Neural progenitor cell (in vitro differentiated cells): ENCODE measurements at regions not wholly inside any gene's neighbourhood (a gene's known extent, or its start where the extent isn't known, plus 50 kb on each side); places are given as distances from the start of the nearest gene placed in this dataset.

Experiments
- DNase-seq: peaks from one replicate; pipeline ENCODE4 v3.0.0-alpha.2; 2016; ENCODE audit warnings: low spot score
- H2AFZ ChIP-seq: fragments of 200-600 bp; sonication (generic); replicated peaks from 2 replicates; pipeline ENCODE4 v1.6.1; 2016; ENCODE audit warnings: antibody characterized with exemption
- H3F3A ChIP-seq: fragments of 200-600 bp; sonication (generic); 2 replicates; pipeline ENCODE4 v1.6.1; 2016; ENCODE audit warnings: antibody characterized with exemption, low read depth
- H3K27ac ChIP-seq: fragments of 200-600 bp; sonication (generic); 2 replicates; pipeline ENCODE4 v1.5.1; 2016; ENCODE audit warnings: mild to moderate bottlenecking
- H3K27me3 ChIP-seq: fragments of 200-600 bp; sonication (generic); 2 replicates; pipeline ENCODE4 v1.6.1; 2016; ENCODE audit warnings: mild to moderate bottlenecking, moderate library complexity
- H3K36me3 ChIP-seq: fragments of 200-600 bp; sonication (generic); 2 replicates; pipeline ENCODE4 v1.5.1; 2016
- H3K4me1 ChIP-seq: fragments of 200-600 bp; sonication (generic); 2 replicates; pipeline ENCODE4 v1.6.1; 2016; ENCODE audit warnings: mixed run types
- H3K4me2 ChIP-seq: fragments of 200-600 bp; sonication (generic); 2 replicates; pipeline ENCODE4 v1.6.1; 2016
- H3K4me3 ChIP-seq: fragments of 200-600 bp; sonication (generic); 2 replicates; pipeline ENCODE4 v1.5.1; 2016
- H3K79me2 ChIP-seq: fragments of 200-600 bp; sonication (generic); 2 replicates; pipeline ENCODE4 v1.6.1; 2016; ENCODE audit warnings: low read depth
- H3K9ac ChIP-seq: fragments of 200-600 bp; sonication (generic); 2 replicates; pipeline ENCODE4 v1.6.1; 2016
- H3K9me3 ChIP-seq: fragments of 200-600 bp; sonication (generic); 2 replicates; pipeline ENCODE4 v1.5.1; 2016; ENCODE audit warnings: low read depth
- H4K20me1 ChIP-seq: fragments of 200-600 bp; sonication (generic); 2 replicates; pipeline ENCODE4 v1.6.1; 2016; ENCODE audit warnings: low read depth
- H3K27ac Mint-ChIP-seq: 3 replicates; pipeline ENCODE4 v1.8.0; 2021; ENCODE audit warnings: mixed read lengths
- H3K27me3 Mint-ChIP-seq: 2 replicates; pipeline ENCODE4 v1.8.0; 2022; ENCODE audit warnings: low read depth, mild to moderate bottlenecking, inconsistent platforms, moderate library complexity, mixed read lengths; ENCODE audit not compliant: insufficient read depth
- H3K36me3 Mint-ChIP-seq: 3 replicates; pipeline ENCODE4 v1.8.0; 2021; ENCODE audit warnings: mixed read lengths
- H3K4me1 Mint-ChIP-seq: 3 replicates; pipeline ENCODE4 v1.8.0; 2021; ENCODE audit warnings: mixed read lengths
- H3K4me3 Mint-ChIP-seq: 3 replicates; pipeline ENCODE4 v1.8.0; 2021; ENCODE audit warnings: mild to moderate bottlenecking, moderate library complexity, mixed read lengths
- H3K9me3 Mint-ChIP-seq: 3 replicates; pipeline ENCODE4 v1.8.0; 2020; ENCODE audit warnings: mixed read lengths
- CTCF ChIP-seq: fragments of 200-600 bp; sonication (generic); IDR thresholded peaks from 2 replicates; pipeline ENCODE4 v1.5.1; 2017; ENCODE audit warnings: antibody characterized with exemption, mild to moderate bottlenecking
- EZH2 ChIP-seq: fragments of 200-600 bp; sonication (generic); IDR thresholded peaks from 2 replicates; pipeline ENCODE4 v1.6.1; 2017; ENCODE audit warnings: antibody characterized with exemption, mild to moderate bottlenecking, moderate library complexity
- EZH2phosphoT487 ChIP-seq: fragments of 200-600 bp; sonication (generic); IDR thresholded peaks from 2 replicates; pipeline ENCODE4 v1.6.1; 2017; ENCODE audit warnings: antibody characterized with exemption

- Mint-ChIP-seq H3K36me3 (no peaks in the 10 kb centered on the region), H3K4me3 (no peak overlapping the region), H3K9me3 (no peaks in the 10 kb centered on the region), H3K4me1 (no peaks in the 10 kb centered on the region), H3K27me3 (no peaks in the 10 kb centered on the region), H3K27ac (no peak overlapping the region)
- Histone ChIP-seq H3K79me2 (no peaks in the 10 kb centered on the region), H3K4me3 (no peak overlapping the region), H3K27ac (no peak overlapping the region), H4K20me1 (no peaks in the 10 kb centered on the region), H3K9ac (no peak overlapping the region), H3K9me3 (no peaks in the 10 kb centered on the region), H3F3A (no peaks in the 10 kb centered on the region), H3K4me2 (no peak overlapping the region), H2AFZ (no peak overlapping the region), H3K4me1 (no peaks in the 10 kb centered on the region), H3K36me3 (no peaks in the 10 kb centered on the region), H3K27me3 (no peaks in the 10 kb centered on the region)
- TF ChIP-seq EZH2 (no peak), EZH2phosphoT487 (no peak), CTCF (no peak)
- no peak for DNase-seq
These were observed 109.6 kb upstream of the SNTG2 start for GRCh38 chr2:841036-841435.

DNA sequence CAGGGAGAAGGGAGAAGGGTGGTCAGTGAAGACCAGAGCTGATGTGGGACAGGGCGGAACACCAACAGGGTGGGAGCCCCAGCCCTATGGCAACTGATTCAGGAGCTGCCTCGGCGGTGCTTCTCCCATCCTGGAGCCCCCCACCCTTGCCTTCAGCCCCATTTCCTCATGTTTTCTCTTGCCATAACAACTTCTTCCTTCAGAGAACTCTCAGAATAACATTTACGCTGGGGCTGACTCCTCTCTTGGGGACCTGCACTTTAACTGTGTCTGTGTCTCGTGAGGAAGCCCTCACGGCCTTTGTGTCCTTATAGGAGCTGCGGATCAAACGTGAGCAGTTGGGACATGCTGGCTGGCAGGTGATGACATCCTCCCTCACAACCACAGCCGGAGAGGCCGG, 116.4 kb upstream of the SNTG2 start:
- Histone ChIP-seq H3K9ac (no peak overlapping the region), H3K36me3 (no peaks in the 10 kb centered on the region), H3K4me2 (no peak overlapping the region), H3F3A (no peaks in the 10 kb centered on the region), H3K9me3 (no peaks in the 10 kb centered on the region), H2AFZ (no peak overlapping the region), H3K27ac (no peak overlapping the region), H3K4me1 (peaks cover 8% of the 10 kb centered on the region), H3K79me2 (no peaks in the 10 kb centered on the region), H3K27me3 (no peaks in the 10 kb centered on the region), H3K4me3 (no peak overlapping the region), H4K20me1 (no peaks in the 10 kb centered on the region)
- Mint-ChIP-seq H3K4me3 (no peak overlapping the region), H3K4me1 (peaks cover 2% of the 10 kb centered on the region), H3K36me3 (no peaks in the 10 kb centered on the region), H3K27ac (no peak overlapping the region), H3K27me3 (peaks cover 2% of the 10 kb centered on the region), H3K9me3 (no peaks in the 10 kb centered on the region)
- TF ChIP-seq EZH2, result no peak
- TF ChIP-seq CTCF, result no peak
- TF ChIP-seq EZH2phosphoT487, result no peak
- no peak for DNase-seq

DNA sequence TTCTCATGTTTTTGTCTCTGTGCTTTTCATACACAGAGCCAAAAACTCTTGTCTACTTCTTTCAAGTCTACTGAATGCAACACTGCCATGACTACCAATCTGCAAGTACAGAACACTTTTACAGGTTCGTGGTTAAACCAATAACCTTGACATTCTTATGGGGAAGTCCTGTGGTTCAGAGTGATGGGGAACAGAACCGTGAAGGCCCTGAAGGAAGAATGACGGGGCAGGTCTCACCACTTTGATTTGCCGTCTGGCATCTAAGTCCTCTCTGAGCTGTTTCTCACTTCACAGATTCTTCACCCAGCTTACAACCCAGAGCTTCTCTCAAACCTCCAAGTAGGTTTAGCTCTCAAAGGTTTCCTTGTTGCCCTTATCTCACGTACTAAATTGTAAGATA, 117.5 kb upstream of the SNTG2 start:
- no peak overlapping the region for H3K9ac ChIP-seq
- H3K27me3 ChIP-seq, result no peaks in the 10 kb centered on the region
- H3K27ac ChIP-seq, result no peak overlapping the region
- H3K9me3 ChIP-seq, result no peaks in the 10 kb centered on the region
- no peaks in the 10 kb centered on the region for H4K20me1 ChIP-seq
- H3K36me3 ChIP-seq, result no peaks in the 10 kb centered on the region
- Mint-ChIP-seq H3K9me3 (no peaks in the 10 kb centered on the region), H3K27me3 (peaks cover 2% of the 10 kb centered on the region), H3K4me3 (no peak overlapping the region), H3K27ac (no peak overlapping the region), H3K4me1 (peaks cover 2% of the 10 kb centered on the region), H3K36me3 (no peaks in the 10 kb centered on the region)
- H3K4me3 ChIP-seq, result no peak overlapping the region
- H2AFZ ChIP-seq, result no peak overlapping the region
- DNase-seq, result no peak
- H3K4me1 ChIP-seq, result peaks cover 8% of the 10 kb centered on the region
- H3K4me2 ChIP-seq, result no peak overlapping the region
- H3K79me2 ChIP-seq, result no peaks in the 10 kb centered on the region
- TF ChIP-seq EZH2phosphoT487 (no peak), EZH2 (no peak), CTCF (no peak)
- no peaks in the 10 kb centered on the region for H3F3A ChIP-seq

GRCh38 chr2:832635-833034, 118.0 kb upstream of the SNTG2 start:
- Histone ChIP-seq H3K27ac (no peak overlapping the region), H3F3A (no peaks in the 10 kb centered on the region), H3K36me3 (no peaks in the 10 kb centered on the region), H3K27me3 (no peaks in the 10 kb centered on the region), H3K4me3 (no peak overlapping the region), H3K4me2 (no peak overlapping the region), H3K9me3 (no peaks in the 10 kb centered on the region), H3K9ac (no peak overlapping the region), H3K79me2 (no peaks in the 10 kb centered on the region), H4K20me1 (no peaks in the 10 kb centered on the region), H3K4me1 (peaks cover 8% of the 10 kb centered on the region), H2AFZ (no peak overlapping the region)
- Mint-ChIP-seq H3K9me3 (no peaks in the 10 kb centered on the region), H3K4me3 (no peak overlapping the region), H3K4me1 (peaks cover 2% of the 10 kb centered on the region), H3K27ac (no peak overlapping the region), H3K27me3 (peaks cover 2% of the 10 kb centered on the region), H3K36me3 (no peaks in the 10 kb centered on the region)
- no peak for DNase-seq
- TF ChIP-seq EZH2phosphoT487 (no peak), CTCF (no peak), EZH2 (no peak)
